ENCODE measurements at regions not wholly inside any gene's neighbourhood (a gene's known extent, or its start where the extent isn't known, plus 50 kb on each side); places are given as distances from the start of the nearest gene placed in this dataset.

DNA sequence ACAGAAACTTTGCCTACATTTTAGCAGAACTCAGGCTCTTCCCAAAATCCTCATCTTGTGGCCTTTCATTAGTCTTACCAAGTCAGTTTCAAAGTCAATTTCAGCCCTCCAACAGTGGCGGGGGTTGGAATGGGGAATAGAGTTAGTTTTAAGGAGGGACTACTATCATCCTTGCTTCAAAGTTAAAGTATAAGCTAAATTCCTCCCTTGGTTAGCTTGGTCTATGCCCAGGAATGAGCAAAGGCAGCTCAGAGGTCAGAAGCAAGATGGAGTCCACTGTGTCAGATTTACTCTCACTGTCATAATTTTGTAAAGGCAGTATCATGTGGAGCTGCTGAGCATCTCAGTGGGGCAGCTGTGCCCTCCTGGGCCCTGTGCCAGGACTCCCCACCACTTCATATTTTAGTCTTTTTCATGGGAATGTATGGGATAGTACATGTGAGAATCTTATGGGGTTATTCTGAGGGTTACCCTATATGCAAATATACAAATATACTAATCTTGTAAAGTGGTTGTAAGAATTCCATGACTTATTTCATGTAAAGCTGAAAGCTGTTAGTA is 145.2 kb upstream of the MMADHC start:
- TF ChIP-seq, protein P1, sequence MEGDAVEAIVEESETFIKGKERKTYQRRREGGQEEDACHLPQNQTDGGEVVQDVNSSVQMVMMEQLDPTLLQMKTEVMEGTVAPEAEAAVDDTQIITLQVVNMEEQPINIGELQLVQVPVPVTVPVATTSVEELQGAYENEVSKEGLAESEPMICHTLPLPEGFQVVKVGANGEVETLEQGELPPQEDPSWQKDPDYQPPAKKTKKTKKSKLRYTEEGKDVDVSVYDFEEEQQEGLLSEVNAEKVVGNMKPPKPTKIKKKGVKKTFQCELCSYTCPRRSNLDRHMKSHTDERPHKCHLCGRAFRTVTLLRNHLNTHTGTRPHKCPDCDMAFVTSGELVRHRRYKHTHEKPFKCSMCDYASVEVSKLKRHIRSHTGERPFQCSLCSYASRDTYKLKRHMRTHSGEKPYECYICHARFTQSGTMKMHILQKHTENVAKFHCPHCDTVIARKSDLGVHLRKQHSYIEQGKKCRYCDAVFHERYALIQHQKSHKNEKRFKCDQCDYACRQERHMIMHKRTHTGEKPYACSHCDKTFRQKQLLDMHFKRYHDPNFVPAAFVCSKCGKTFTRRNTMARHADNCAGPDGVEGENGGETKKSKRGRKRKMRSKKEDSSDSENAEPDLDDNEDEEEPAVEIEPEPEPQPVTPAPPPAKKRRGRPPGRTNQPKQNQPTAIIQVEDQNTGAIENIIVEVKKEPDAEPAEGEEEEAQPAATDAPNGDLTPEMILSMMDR (IDR thresholded peaks at IDR 0.05): no peak
- TF ChIP-seq POLR2AphosphoS5 (IDR thresholded peaks at IDR 0.05; ENCODE audit: low read depth, low read length) (no peak), REST (IDR thresholded peaks at IDR 0.05; ENCODE audit: insufficient read depth in 1 of 2, low read depth in 2 of 2, low read length in 1 of 2) (no peak), SIN3A (IDR thresholded peaks at IDR 0.05; ENCODE audit: borderline replicate concordance, insufficient read depth, low read depth, low read length) (no peak)
